KOPT-K1 (cell line): ENCODE measurements at regions not wholly inside any gene's neighbourhood (a gene's known extent, or its start where the extent isn't known, plus 50 kb on each side); places are given as distances from the start of the nearest gene placed in this dataset.

Source experiments
- H3K27ac ChIP-seq: fragments of 200-600 bp; sonication (generic); 2 replicates; pipeline ENCODE4 v1.5.1; 2016; ENCODE audit warnings: antibody characterized with exemption, mild to moderate bottlenecking, low read depth, low read length; ENCODE audit not compliant: poor library complexity, severe bottlenecking
- H3K36me3 ChIP-seq: fragments of 200-600 bp; sonication (generic); 2 replicates; pipeline ENCODE4 v1.5.1; 2017; ENCODE audit warnings: antibody characterized with exemption, mild to moderate bottlenecking, low read length, moderate library complexity; ENCODE audit not compliant: insufficient read depth
- H3K9me3 ChIP-seq: fragments of 200-600 bp; sonication (generic); 2 replicates; pipeline ENCODE4 v1.5.1; 2017; ENCODE audit warnings: antibody characterized with exemption, low read length, mild to moderate bottlenecking; ENCODE audit not compliant: insufficient read depth, poor library complexity, severe bottlenecking

GRCh38 chr13:104376588-104376987 is 1310.4 kb upstream of the SLC10A2 start:
- Histone ChIP-seq H3K9me3 (no peaks in the 10 kb centered on the region), H3K27ac (no peak overlapping the region), H3K36me3 (no peaks in the 10 kb centered on the region)

GRCh38 chr13:104375614-104376013 is 1309.4 kb upstream of the SLC10A2 start:
- Histone ChIP-seq H3K27ac (no peak overlapping the region), H3K9me3 (no peaks in the 10 kb centered on the region), H3K36me3 (no peaks in the 10 kb centered on the region)

GRCh38 chr13:104372095-104372655 is 1306.0 kb upstream of the SLC10A2 start:
- no peaks in the 10 kb centered on the region for H3K36me3 ChIP-seq

GRCh38 chr13:104365430-104365829 is 1299.2 kb upstream of the SLC10A2 start:
- Histone ChIP-seq H3K9me3 (peaks cover 2% of the 10 kb centered on the region), H3K36me3 (no peaks in the 10 kb centered on the region), H3K27ac (no peak overlapping the region)

More at GRCh38 chr13:104372095-104372655, 1306.0 kb upstream of the SLC10A2 start:
- Histone ChIP-seq H3K9me3 (no peaks in the 10 kb centered on the region), H3K27ac (no peak overlapping the region)

GRCh38 chr13:104357672-104358354 is 1291.6 kb upstream of the SLC10A2 start:
- no peaks in the 10 kb centered on the region for H3K36me3 ChIP-seq
- H3K27ac ChIP-seq, result no peak overlapping the region
- no peaks in the 10 kb centered on the region for H3K9me3 ChIP-seq

DNA sequence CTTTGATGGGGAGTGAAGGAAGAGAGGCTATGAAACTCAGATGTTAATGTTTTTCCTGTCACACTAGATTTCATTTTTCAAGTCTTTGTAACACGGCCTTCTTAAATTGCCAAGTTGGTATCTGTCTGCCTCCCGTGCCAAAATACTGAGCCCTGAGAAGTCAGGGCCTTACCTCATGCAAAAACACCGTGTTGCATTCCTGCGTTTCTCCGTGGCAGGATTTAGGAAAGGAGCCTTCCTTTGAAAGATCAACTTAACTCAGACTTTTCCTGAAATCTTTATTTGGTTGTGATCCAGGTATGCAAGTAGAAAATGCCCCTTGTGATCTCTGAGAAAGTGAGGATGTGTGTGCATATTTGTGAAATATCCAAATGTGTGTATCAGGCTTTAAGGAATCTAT is 1291.0 kb upstream of the SLC10A2 start:
- Histone ChIP-seq H3K27ac (no peak overlapping the region), H3K36me3 (no peaks in the 10 kb centered on the region), H3K9me3 (no peaks in the 10 kb centered on the region)

DNA sequence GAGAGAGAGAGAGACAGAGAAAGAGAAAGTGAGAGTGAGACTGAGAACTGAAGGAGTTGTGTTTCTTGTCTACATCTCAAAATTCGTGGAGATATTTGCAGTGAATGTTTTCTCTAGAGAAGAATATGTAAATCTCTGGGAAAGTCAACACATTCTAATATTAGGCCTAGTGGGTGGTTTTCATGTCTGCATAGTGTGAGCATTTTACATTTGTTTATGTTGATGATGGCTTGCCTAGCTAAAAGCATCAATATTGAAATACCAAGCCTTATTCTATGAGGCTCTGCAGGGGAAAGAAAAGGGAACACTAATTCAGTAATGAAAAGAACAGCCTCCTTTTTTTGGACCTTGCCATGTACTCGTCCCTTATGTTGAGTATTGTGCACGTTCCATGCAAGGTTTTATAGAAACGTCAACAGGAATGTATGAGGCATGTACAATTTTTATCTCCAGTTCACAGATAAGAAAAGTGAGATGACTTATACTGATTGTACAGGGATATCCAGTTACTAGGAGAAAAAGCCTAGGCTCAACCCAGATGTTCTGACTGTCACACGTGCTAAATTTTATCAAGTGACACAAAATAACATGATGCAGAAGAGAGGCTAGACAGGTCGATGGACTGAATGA is 1288.9 kb upstream of the SLC10A2 start:
- Histone ChIP-seq H3K9me3 (no peaks in the 10 kb centered on the region), H3K36me3 (no peaks in the 10 kb centered on the region), H3K27ac (no peak overlapping the region)

DNA sequence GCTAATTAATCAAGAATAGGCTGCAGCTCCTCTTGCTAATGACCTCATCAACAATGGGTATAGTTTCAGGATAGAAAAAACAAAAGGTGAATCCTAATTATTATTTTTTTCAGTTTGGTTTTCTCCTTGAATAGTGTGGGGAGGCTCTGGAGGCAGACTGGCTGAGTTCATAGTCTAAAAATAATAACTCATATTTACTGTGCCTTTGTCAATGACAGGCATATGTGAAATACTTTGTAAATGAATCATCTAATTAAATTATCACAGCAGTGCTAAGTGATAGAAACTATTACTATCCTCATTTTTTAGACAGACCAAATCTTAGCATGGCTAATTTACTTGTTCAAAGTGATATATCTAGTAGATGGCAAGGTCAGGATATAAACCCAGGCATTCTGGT is 1261.0 kb upstream of the SLC10A2 start:
- no peaks in the 10 kb centered on the region for H3K9me3 ChIP-seq
- no peak overlapping the region for H3K27ac ChIP-seq
- no peaks in the 10 kb centered on the region for H3K36me3 ChIP-seq

- H3K9me3 ChIP-seq, result no peaks in the 10 kb centered on the region
Measured at GRCh38 chr13:104326523-104326922, 1260.3 kb upstream of the SLC10A2 start.

GRCh38 chr13:104321756-104322155 is 1255.5 kb upstream of the SLC10A2 start:
- H3K9me3 ChIP-seq, result no peaks in the 10 kb centered on the region
- no peak overlapping the region for H3K27ac ChIP-seq
- no peaks in the 10 kb centered on the region for H3K36me3 ChIP-seq

More at GRCh38 chr13:104326523-104326922, 1260.3 kb upstream of the SLC10A2 start:
- no peak overlapping the region for H3K27ac ChIP-seq
- H3K36me3 ChIP-seq, result no peaks in the 10 kb centered on the region

DNA sequence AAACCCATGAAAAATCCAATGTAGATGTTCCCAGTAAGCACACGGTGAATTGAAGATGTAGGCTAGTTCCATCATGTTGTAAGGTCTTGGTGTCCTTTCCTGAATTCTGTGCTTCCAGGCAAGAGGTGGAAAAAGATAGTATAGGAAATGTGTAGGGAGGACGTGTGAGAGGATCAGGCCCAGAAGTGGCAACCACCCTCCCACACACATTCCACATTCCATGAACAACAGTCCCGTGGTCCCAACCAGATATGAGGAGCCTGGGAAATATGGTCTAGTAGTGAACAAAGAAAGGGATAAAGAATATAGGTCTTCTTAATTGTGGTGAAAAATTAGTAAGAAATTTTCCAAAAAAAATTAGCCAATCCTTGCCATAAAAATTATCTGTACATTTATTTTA is 1254.2 kb upstream of the SLC10A2 start:
- Histone ChIP-seq H3K36me3 (no peaks in the 10 kb centered on the region), H3K9me3 (no peaks in the 10 kb centered on the region), H3K27ac (no peak overlapping the region)

DNA sequence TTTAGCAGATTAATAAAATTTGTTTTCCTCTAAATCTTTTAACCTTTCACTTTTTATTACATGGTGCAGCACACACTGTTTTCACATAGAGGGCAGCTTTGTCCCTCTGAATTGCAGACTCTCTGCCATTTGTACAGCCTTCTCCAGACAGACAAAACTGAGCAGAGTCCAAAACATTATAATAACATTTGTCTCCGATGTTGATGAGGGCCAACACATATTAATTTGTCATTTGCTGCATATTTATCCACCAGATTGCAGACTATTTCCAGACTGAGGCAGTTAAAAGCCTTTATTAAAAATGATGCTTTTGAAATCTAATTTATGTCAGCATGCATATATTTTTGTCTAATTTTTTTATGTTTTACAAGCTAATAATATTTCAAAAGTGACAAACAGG is 1251.9 kb upstream of the SLC10A2 start:
- H3K27ac ChIP-seq, result no peak overlapping the region
- no peaks in the 10 kb centered on the region for H3K36me3 ChIP-seq
- no peaks in the 10 kb centered on the region for H3K9me3 ChIP-seq

DNA sequence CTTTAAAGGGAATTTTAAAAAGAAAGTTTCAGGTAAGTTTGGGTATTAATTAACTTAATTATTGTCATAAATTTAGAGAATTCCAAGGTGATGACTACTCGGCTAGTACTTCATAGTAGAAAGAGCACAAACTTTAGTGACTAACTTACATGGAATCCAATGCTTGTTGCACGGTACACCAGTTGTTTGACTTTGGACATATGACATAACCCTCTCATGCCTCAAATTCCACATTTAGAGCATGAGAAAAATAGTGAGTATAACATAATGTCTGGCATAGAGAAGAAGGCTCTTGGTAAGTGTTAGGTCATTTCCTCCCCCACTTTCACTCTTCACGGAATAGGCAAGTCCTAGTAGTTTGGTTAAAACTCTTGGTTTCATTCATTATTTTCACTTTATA is 1249.4 kb upstream of the SLC10A2 start:
- Histone ChIP-seq H3K36me3 (no peaks in the 10 kb centered on the region), H3K9me3 (no peaks in the 10 kb centered on the region), H3K27ac (no peak overlapping the region)

DNA sequence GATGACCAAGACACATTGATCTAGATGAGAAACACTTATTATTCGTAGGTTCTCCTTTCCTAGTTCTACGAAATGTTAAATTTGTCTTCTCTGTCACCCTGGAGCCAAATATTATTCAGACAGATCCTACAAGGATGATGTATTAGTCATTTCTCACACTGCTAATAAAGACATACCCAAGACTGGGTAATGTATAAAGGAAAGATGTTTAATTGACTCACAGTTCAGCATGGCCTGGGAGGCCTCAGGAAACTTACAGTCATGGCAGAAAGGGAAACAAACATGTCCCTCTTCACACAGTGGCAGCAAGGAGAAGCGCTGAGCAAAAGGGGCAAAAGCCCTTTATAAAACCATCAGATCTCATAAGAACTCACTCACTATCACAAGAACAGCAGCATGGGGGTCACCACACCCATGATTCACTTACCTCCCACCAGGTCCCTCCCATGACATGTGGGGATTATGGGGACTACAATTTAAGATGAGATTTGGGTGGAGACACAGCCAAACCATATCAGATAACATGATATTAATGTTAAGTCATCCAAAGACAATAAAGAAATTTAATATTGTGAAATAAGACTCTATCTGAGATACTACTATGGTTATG is 1248.8 kb upstream of the SLC10A2 start:
- H3K36me3 ChIP-seq, result no peaks in the 10 kb centered on the region
- H3K27ac ChIP-seq, result no peak overlapping the region
- H3K9me3 ChIP-seq, result no peaks in the 10 kb centered on the region

- no peaks in the 10 kb centered on the region for H3K36me3 ChIP-seq
- no peaks in the 10 kb centered on the region for H3K9me3 ChIP-seq
- H3K27ac ChIP-seq, result no peak overlapping the region
Measured at GRCh38 chr13:104314321-104314720, 1248.1 kb upstream of the SLC10A2 start.
